WTC11 (cell line): ENCODE measurements at regions not wholly inside any gene's neighbourhood (a gene's known extent, or its start where the extent isn't known, plus 50 kb on each side); places are given as distances from the start of the nearest gene placed in this dataset.

Experiments
- ATF2 ChIP-seq: sonication (generic); formaldehyde crosslinking; IDR thresholded peaks from 2 replicates; pipeline ENCODE4 v1.8.1; 2022; ENCODE audit warnings: low read depth, missing genetic modification reagents, borderline replicate concordance
- CDX4 ChIP-seq: fragments of 250-450 bp; sonication (Bioruptor Pico); IDR thresholded peaks from 2 replicates; pipeline ENCODE4 v1.9.0; 2021; ENCODE audit warnings: moderate library complexity, mild to moderate bottlenecking, inconsistent platforms, borderline replicate concordance
- CTCF ChIP-seq: fragments of 200-600 bp; IDR thresholded peaks from 2 replicates; pipeline ENCODE4 v1.8.0; 2022; ENCODE audit warnings: antibody characterized with exemption
- JUN ChIP-seq: sonication (generic); formaldehyde crosslinking; IDR thresholded peaks from 2 replicates; pipeline ENCODE4 v1.8.0; 2023; ENCODE audit warnings: mild to moderate bottlenecking, missing genetic modification reagents
- MAX ChIP-seq: sonication (generic); formaldehyde crosslinking; IDR thresholded peaks from 2 replicates; pipeline ENCODE4 v1.8.0; 2022; ENCODE audit warnings: mild to moderate bottlenecking, missing genetic modification reagents
- MLX ChIP-seq: sonication (generic); formaldehyde crosslinking; IDR thresholded peaks from 2 replicates; pipeline ENCODE4 v1.8.1; 2023; ENCODE audit warnings: mild to moderate bottlenecking, missing genetic modification reagents, moderate library complexity
- NFE2L1 ChIP-seq: sonication (generic); formaldehyde crosslinking; IDR thresholded peaks from 2 replicates; pipeline ENCODE4 v1.8.1; 2023; ENCODE audit warnings: missing genetic modification reagents
- OVOL2 ChIP-seq: fragments of 250-450 bp; sonication (Bioruptor Pico); IDR thresholded peaks from 2 replicates; pipeline ENCODE4 v1.9.0; 2021; ENCODE audit warnings: mild to moderate bottlenecking, borderline replicate concordance
- TCF7 ChIP-seq: sonication (generic); formaldehyde crosslinking; IDR thresholded peaks from 2 replicates; pipeline ENCODE4 v1.8.0; 2022; ENCODE audit warnings: mild to moderate bottlenecking, low read depth, missing genetic modification reagents, moderate library complexity
- TP53 ChIP-seq: sonication (generic); formaldehyde crosslinking; IDR thresholded peaks from 2 replicates; pipeline ENCODE4 v1.8.1; 2023; ENCODE audit warnings: mild to moderate bottlenecking, missing genetic modification reagents
- ZBTB43 ChIP-seq: sonication (generic); formaldehyde crosslinking; IDR thresholded peaks from 2 replicates; pipeline ENCODE4 v1.8.1; 2023; ENCODE audit warnings: mild to moderate bottlenecking, missing genetic modification reagents
- ZSCAN18 ChIP-seq: fragments of 250-450 bp; sonication (Bioruptor Pico); IDR thresholded peaks from 2 replicates; pipeline ENCODE4 v2.1.2; 2022; ENCODE audit warnings: mild to moderate bottlenecking, moderate library complexity

GRCh38 chr16:51236583-51236982 lies 85.5 kb upstream of the SALL1 start:
- TF ChIP-seq MLX (CRISPR knock-in tag) (no peak), TP53 (CRISPR knock-in tag) (no peak), CTCF (no peak), OVOL2 (CRISPR knock-in tag) (no peak), JUN (CRISPR knock-in tag) (no peak), TCF7 (no peak), ZBTB43 (no peak), ZSCAN18 (CRISPR knock-in tag) (no peak), MAX (CRISPR knock-in tag) (no peak), CDX4 (CRISPR knock-in tag) (no peak), ATF2 (CRISPR knock-in tag) (no peak), NFE2L1 (CRISPR knock-in tag) (no peak)
